HEK293 (cell line): ENCODE measurements at regions not wholly inside any gene's neighbourhood (a gene's known extent, or its start where the extent isn't known, plus 50 kb on each side); places are given as distances from the start of the nearest gene placed in this dataset.

Experiments used
- CTCF ChIA-PET: fragments of 350-600 bp; formaldehyde crosslinking; extraction: SDS; loops from one replicate; lab custom pipeline; 2021; ENCODE audit warnings: antibody characterized with exemption; lab: Yijun Ruan, JAX
- POLR2A ChIA-PET: fragments of 300-600 bp; formaldehyde crosslinking; extraction: SDS; loops from one replicate; lab custom pipeline; 2020; ENCODE audit warnings: antibody characterized with exemption, inconsistent platforms; lab: Yijun Ruan, JAX
- H3K27ac ChIP-seq: fragments of 200-500 bp; sonication (Bioruptor generic); 2 replicates; pipeline ENCODE4 v1.5.1; 2014; ENCODE audit warnings: low read depth, low read length, control low read depth, inconsistent platforms; ENCODE audit errors: extremely low read depth
- H3K36me3 ChIP-seq, 2 experiments: fragments of 200-500 bp in 1 of 2; sonication (Bioruptor generic) in 1 of 2; 1 replicate in 1 of 2; 2 replicates in 1 of 2; pipeline ENCODE4 v1.5.1; 2014 to 2017; ENCODE audit warnings: inconsistent platforms in 2 of 2, low read length in 2 of 2; ENCODE audit not compliant: control insufficient read depth in 2 of 2, insufficient read depth in 1 of 2
- H3K4me1 ChIP-seq: fragments of 200-500 bp; sonication (Bioruptor generic); 2 replicates; pipeline ENCODE4 v1.5.1; 2014; ENCODE audit warnings: mild to moderate bottlenecking, low read length, inconsistent platforms; ENCODE audit not compliant: control insufficient read depth, insufficient read depth
- H3K4me3 ChIP-seq: 2 replicates; pipeline ENCODE4 v1.5.1; 2011; ENCODE audit warnings: low read depth, mild to moderate bottlenecking, control low read depth, low read length, moderate library complexity
- H3K9me3 ChIP-seq: fragments of 200-500 bp; sonication (Bioruptor generic); 2 replicates; pipeline ENCODE4 v1.5.1; 2014; ENCODE audit warnings: low read depth, low read length, inconsistent platforms; ENCODE audit not compliant: control insufficient read depth, insufficient read depth
- EGR2 ChIP-seq: fragments of 450-650 bp; formaldehyde crosslinking; IDR thresholded peaks from 2 replicates; pipeline ENCODE4 v1.5.1; 2016; ENCODE audit warnings: low read depth, missing biosample characterization, missing genetic modification characterization
- GFI1B ChIP-seq: fragments of 450-650 bp; formaldehyde crosslinking; IDR thresholded peaks from 2 replicates; pipeline ENCODE4 v1.5.1; 2016; ENCODE audit warnings: missing biosample characterization, missing genetic modification characterization
- GLIS2 ChIP-seq: fragments of 450-650 bp; formaldehyde crosslinking; IDR thresholded peaks from 2 replicates; pipeline ENCODE4 v1.5.1; 2016; ENCODE audit warnings: missing biosample characterization, missing genetic modification characterization
- SALL2 ChIP-seq: fragments of 450-650 bp; formaldehyde crosslinking; IDR thresholded peaks from 2 replicates; pipeline ENCODE4 v1.5.0; 2017; ENCODE audit warnings: missing biosample characterization, mild to moderate bottlenecking, missing genetic modification characterization, borderline replicate concordance
- SP3 ChIP-seq: fragments of 450-650 bp; formaldehyde crosslinking; IDR thresholded peaks from 2 replicates; pipeline ENCODE4 v1.5.1; 2016; ENCODE audit warnings: missing biosample characterization, missing genetic modification characterization
- ZFP3 ChIP-seq: fragments of 450-650 bp; formaldehyde crosslinking; IDR thresholded peaks from 2 replicates; pipeline ENCODE4 v1.5.1; 2016; ENCODE audit warnings: low read depth, missing biosample characterization, missing genetic modification characterization
- ZNF146 ChIP-seq: fragments of 450-650 bp; formaldehyde crosslinking; IDR thresholded peaks from 2 replicates; pipeline ENCODE4 v1.5.1; 2016; ENCODE audit warnings: missing biosample characterization, missing genetic modification characterization
- ZNF423 ChIP-seq: fragments of 450-650 bp; formaldehyde crosslinking; IDR thresholded peaks from 2 replicates; pipeline ENCODE4 v1.5.1; 2016; ENCODE audit warnings: missing biosample characterization, missing genetic modification characterization
- ZNF548 ChIP-seq: fragments of 450-650 bp; formaldehyde crosslinking; IDR thresholded peaks from 2 replicates; pipeline ENCODE4 v1.5.1; 2016; ENCODE audit warnings: missing biosample characterization, missing genetic modification characterization
- ZNF560 ChIP-seq: fragments of 450-650 bp; formaldehyde crosslinking; IDR thresholded peaks from 2 replicates; pipeline ENCODE4 v1.5.1; 2017; ENCODE audit warnings: missing biosample characterization, missing genetic modification characterization, borderline replicate concordance
- ZNF571 ChIP-seq: fragments of 450-650 bp; formaldehyde crosslinking; IDR thresholded peaks from 2 replicates; pipeline ENCODE4 v1.5.0; 2017; ENCODE audit warnings: missing biosample characterization, missing genetic modification characterization
- ZNF654 ChIP-seq: fragments of 450-650 bp; formaldehyde crosslinking; IDR thresholded peaks from 2 replicates; pipeline ENCODE4 v1.5.1; 2016; ENCODE audit warnings: low read depth, missing biosample characterization, missing genetic modification characterization
- ZSCAN30 ChIP-seq: fragments of 450-650 bp; IDR thresholded peaks from 2 replicates; pipeline ENCODE4 v1.5.1; 2018; ENCODE audit warnings: missing biosample characterization, mild to moderate bottlenecking, missing genetic modification characterization, moderate library complexity
- TF ChIP-seq, protein P1 (sequence below): fragments of 450-650 bp; formaldehyde crosslinking; IDR thresholded peaks from 2 replicates; pipeline ENCODE4 v1.5.1; 2016; ENCODE audit warnings: missing biosample characterization, missing genetic modification characterization
- TF ChIP-seq, protein P2 (sequence below): fragments of 450-650 bp; formaldehyde crosslinking; IDR thresholded peaks from 2 replicates; pipeline ENCODE4 v1.5.1; 2016; ENCODE audit warnings: missing biosample characterization, missing genetic modification characterization
- TF ChIP-seq, protein P3 (sequence below): fragments of 450-650 bp; formaldehyde crosslinking; IDR thresholded peaks from 2 replicates; pipeline ENCODE4 v1.5.1; 2017; ENCODE audit warnings: missing biosample characterization, missing genetic modification characterization
- TF ChIP-seq, protein P4 (sequence below): fragments of 450-650 bp; formaldehyde crosslinking; IDR thresholded peaks from 2 replicates; pipeline ENCODE4 v1.5.1; 2016; ENCODE audit warnings: missing biosample characterization, missing genetic modification characterization, low read depth
- TF ChIP-seq, protein P5 (sequence below): sonication (generic); formaldehyde crosslinking; IDR thresholded peaks from 2 replicates; pipeline ENCODE4 v1.8.1; 2022; ENCODE audit warnings: mild to moderate bottlenecking, moderate library complexity, missing genetic modification reagents
- TF ChIP-seq, protein P6 (sequence below): fragments of 450-650 bp; formaldehyde crosslinking; IDR thresholded peaks from 2 replicates; pipeline ENCODE4 v1.5.1; 2016; ENCODE audit warnings: missing biosample characterization, missing genetic modification characterization
- TF ChIP-seq, protein P7 (sequence below): fragments of 450-650 bp; formaldehyde crosslinking; IDR thresholded peaks from 2 replicates; pipeline ENCODE4 v1.5.1; 2017; ENCODE audit warnings: missing biosample characterization, missing genetic modification characterization

DNA sequence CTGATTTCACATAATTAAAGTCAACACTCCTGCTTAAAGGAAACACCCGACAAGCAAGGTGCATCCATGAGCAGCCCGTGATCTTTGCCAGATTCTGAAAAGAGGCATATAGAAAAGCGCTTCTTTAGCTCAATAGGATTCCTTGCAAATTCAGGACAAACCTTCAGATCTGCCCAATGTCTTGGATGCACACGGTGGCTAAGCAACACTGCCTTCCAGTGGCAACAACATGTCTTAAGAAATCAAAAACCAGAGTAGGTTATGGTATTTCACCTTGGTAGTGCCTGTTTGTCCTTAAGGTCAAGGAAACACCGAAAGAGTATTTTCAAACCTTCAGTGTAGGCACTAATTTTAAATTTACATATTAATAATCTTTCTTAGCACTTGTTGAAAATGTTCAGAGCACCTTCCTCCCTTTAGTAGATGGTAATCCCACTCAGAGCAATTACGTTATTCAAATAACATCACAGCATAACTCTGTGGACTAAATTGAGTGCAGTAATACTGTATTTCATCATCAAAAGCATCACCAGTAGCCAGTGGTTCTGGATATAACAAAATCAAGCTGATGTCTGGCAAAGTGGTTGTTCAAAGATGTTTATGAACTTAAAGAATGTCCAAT lies 58.0 kb upstream of the CDKN3 start:
- POLR2A ChIA-PET: no interaction called here
- CTCF ChIA-PET: interaction anchor here (0.6 to 3.2 kb wide), 9 partner anchors 9 to 1008 kb away, joined by 3 to 16 read pairs (median 4); no protein-coding TSS in a partner anchor
- Histone ChIP-seq H3K9me3 (no peaks in the 10 kb centered on the region), H3K4me3 (no peak overlapping the region), H3K36me3 (no peaks in the 10 kb centered on the region), H3K4me1 (peaks cover 10% of the 10 kb centered on the region), H3K27ac (no peak overlapping the region)
- TF ChIP-seq, protein P1, sequence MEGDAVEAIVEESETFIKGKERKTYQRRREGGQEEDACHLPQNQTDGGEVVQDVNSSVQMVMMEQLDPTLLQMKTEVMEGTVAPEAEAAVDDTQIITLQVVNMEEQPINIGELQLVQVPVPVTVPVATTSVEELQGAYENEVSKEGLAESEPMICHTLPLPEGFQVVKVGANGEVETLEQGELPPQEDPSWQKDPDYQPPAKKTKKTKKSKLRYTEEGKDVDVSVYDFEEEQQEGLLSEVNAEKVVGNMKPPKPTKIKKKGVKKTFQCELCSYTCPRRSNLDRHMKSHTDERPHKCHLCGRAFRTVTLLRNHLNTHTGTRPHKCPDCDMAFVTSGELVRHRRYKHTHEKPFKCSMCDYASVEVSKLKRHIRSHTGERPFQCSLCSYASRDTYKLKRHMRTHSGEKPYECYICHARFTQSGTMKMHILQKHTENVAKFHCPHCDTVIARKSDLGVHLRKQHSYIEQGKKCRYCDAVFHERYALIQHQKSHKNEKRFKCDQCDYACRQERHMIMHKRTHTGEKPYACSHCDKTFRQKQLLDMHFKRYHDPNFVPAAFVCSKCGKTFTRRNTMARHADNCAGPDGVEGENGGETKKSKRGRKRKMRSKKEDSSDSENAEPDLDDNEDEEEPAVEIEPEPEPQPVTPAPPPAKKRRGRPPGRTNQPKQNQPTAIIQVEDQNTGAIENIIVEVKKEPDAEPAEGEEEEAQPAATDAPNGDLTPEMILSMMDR (tag by site-specific recombination): peak; percentile 46; the same call in 1 of the 2 replicates
- TF ChIP-seq, protein P2, sequence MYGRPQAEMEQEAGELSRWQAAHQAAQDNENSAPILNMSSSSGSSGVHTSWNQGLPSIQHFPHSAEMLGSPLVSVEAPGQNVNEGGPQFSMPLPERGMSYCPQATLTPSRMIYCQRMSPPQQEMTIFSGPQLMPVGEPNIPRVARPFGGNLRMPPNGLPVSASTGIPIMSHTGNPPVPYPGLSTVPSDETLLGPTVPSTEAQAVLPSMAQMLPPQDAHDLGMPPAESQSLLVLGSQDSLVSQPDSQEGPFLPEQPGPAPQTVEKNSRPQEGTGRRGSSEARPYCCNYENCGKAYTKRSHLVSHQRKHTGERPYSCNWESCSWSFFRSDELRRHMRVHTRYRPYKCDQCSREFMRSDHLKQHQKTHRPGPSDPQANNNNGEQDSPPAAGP (tag by site-specific recombination): no peak
- TF ChIP-seq, protein P3, sequence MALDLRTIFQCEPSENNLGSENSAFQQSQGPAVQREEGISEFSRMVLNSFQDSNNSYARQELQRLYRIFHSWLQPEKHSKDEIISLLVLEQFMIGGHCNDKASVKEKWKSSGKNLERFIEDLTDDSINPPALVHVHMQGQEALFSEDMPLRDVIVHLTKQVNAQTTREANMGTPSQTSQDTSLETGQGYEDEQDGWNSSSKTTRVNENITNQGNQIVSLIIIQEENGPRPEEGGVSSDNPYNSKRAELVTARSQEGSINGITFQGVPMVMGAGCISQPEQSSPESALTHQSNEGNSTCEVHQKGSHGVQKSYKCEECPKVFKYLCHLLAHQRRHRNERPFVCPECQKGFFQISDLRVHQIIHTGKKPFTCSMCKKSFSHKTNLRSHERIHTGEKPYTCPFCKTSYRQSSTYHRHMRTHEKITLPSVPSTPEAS: no peak
- peak; percentile 65 for TF ChIP-seq ZNF654 (tag by site-specific recombination)

DNA sequence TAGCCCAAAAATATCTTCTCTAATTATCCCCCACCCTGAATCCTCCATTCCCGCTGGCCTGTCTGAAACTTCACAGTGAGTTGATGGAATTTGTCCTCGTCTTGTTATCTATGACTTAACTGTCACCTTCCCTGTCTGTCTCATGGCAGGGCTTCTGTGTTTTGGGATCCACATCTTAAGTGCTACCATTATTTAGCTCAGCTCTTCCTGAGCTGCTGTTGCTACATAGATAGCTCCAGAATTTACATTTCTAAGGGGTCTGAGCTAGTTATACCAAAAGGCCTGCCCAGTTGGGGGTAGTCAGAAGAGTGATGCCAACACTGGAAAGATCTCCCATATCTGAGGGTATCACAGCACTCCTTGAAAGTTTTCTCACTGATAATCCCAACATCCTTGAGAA lies 57.0 kb upstream of the CDKN3 start:
- Histone ChIP-seq H3K4me1 (peaks cover 19% of the 10 kb centered on the region), H3K36me3 (no peaks in the 10 kb centered on the region), H3K9me3 (no peaks in the 10 kb centered on the region), H3K4me3 (no peak overlapping the region), H3K27ac (no peak overlapping the region)
- ChIA-PET POLR2A (no interaction called here), CTCF (interaction anchor here (1.6 to 3.2 kb wide), 4 partner anchors 8 to 908 kb away, joined by 3 to 16 read pairs (median 7); no protein-coding TSS in a partner anchor)
- TF ChIP-seq, protein P4, sequence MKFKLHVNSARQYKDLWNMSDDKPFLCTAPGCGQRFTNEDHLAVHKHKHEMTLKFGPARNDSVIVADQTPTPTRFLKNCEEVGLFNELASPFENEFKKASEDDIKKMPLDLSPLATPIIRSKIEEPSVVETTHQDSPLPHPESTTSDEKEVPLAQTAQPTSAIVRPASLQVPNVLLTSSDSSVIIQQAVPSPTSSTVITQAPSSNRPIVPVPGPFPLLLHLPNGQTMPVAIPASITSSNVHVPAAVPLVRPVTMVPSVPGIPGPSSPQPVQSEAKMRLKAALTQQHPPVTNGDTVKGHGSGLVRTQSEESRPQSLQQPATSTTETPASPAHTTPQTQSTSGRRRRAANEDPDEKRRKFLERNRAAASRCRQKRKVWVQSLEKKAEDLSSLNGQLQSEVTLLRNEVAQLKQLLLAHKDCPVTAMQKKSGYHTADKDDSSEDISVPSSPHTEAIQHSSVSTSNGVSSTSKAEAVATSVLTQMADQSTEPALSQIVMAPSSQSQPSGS: no peak
- no peak for TF ChIP-seq ZNF423 (tag by site-specific recombination)
- no peak for TF ChIP-seq ZNF548
- no peak for TF ChIP-seq ZNF560 (tag by site-specific recombination)
- TF ChIP-seq ZFP3 (tag by site-specific recombination): no peak
- TF ChIP-seq SALL2 (tag by site-specific recombination): no peak
- no peak for TF ChIP-seq ZNF571 (tag by site-specific recombination)
- TF ChIP-seq, protein P5, sequence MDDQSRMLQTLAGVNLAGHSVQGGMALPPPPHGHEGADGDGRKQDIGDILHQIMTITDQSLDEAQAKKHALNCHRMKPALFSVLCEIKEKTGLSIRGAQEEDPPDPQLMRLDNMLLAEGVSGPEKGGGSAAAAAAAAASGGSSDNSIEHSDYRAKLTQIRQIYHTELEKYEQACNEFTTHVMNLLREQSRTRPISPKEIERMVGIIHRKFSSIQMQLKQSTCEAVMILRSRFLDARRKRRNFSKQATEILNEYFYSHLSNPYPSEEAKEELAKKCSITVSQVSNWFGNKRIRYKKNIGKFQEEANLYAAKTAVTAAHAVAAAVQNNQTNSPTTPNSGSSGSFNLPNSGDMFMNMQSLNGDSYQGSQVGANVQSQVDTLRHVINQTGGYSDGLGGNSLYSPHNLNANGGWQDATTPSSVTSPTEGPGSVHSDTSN (CRISPR knock-in tag): no peak
- no peak for TF ChIP-seq ZSCAN30 (tag by site-specific recombination)
- TF ChIP-seq, protein P6, sequence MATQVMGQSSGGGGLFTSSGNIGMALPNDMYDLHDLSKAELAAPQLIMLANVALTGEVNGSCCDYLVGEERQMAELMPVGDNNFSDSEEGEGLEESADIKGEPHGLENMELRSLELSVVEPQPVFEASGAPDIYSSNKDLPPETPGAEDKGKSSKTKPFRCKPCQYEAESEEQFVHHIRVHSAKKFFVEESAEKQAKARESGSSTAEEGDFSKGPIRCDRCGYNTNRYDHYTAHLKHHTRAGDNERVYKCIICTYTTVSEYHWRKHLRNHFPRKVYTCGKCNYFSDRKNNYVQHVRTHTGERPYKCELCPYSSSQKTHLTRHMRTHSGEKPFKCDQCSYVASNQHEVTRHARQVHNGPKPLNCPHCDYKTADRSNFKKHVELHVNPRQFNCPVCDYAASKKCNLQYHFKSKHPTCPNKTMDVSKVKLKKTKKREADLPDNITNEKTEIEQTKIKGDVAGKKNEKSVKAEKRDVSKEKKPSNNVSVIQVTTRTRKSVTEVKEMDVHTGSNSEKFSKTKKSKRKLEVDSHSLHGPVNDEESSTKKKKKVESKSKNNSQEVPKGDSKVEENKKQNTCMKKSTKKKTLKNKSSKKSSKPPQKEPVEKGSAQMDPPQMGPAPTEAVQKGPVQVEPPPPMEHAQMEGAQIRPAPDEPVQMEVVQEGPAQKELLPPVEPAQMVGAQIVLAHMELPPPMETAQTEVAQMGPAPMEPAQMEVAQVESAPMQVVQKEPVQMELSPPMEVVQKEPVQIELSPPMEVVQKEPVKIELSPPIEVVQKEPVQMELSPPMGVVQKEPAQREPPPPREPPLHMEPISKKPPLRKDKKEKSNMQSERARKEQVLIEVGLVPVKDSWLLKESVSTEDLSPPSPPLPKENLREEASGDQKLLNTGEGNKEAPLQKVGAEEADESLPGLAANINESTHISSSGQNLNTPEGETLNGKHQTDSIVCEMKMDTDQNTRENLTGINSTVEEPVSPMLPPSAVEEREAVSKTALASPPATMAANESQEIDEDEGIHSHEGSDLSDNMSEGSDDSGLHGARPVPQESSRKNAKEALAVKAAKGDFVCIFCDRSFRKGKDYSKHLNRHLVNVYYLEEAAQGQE: no peak
- no peak for TF ChIP-seq ZNF146 (tag by site-specific recombination)
- TF ChIP-seq, protein P1 (tag by site-specific recombination): no peak
- no peak for TF ChIP-seq GFI1B (tag by site-specific recombination)
- TF ChIP-seq GLIS2 (tag by site-specific recombination): no peak
- no peak for TF ChIP-seq SP3
- TF ChIP-seq EGR2 (tag by site-specific recombination): no peak
- TF ChIP-seq, protein P7, sequence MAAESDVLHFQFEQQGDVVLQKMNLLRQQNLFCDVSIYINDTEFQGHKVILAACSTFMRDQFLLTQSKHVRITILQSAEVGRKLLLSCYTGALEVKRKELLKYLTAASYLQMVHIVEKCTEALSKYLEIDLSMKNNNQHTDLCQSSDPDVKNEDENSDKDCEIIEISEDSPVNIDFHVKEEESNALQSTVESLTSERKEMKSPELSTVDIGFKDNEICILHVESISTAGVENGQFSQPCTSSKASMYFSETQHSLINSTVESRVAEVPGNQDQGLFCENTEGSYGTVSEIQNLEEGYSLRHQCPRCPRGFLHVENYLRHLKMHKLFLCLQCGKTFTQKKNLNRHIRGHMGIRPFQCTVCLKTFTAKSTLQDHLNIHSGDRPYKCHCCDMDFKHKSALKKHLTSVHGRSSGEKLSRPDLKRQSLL (tag by site-specific recombination): no peak
